WTC11 (cell line): ENCODE measurements at regions not wholly inside any gene's neighbourhood (a gene's known extent, or its start where the extent isn't known, plus 50 kb on each side); places are given as distances from the start of the nearest gene placed in this dataset.

Source experiments
- ATAC-seq: fragments of 200-7000 bp; cut with Tn5 transposase; 2 replicates; pipeline ENCODE4 v1.10.0; 2021; ENCODE audit warnings: mild to moderate bottlenecking, moderate library complexity
- CTCF ChIA-PET: fragments of 300-600 bp; sonication (Branson Sonifier 250); formaldehyde crosslinking; loops from one replicate; lab custom pipeline; 2021; ENCODE audit warnings: antibody characterized with exemption; lab: Charles Lee
- POLR2A ChIA-PET: fragments of 350-600 bp; sonication (Branson Sonifier 250); formaldehyde crosslinking; loops from one replicate; lab custom pipeline; 2021; ENCODE audit warnings: antibody characterized with exemption; lab: Charles Lee
- DNase-seq: peaks from one replicate; pipeline ENCODE4 v3.0.0; 2021; ENCODE audit warnings: low spot score
- H3K27ac Mint-ChIP-seq: 2 replicates; pipeline ENCODE4 v1.8.0; 2021; ENCODE audit warnings: mixed read lengths
- H3K27me3 Mint-ChIP-seq: 2 replicates; pipeline ENCODE4 v1.8.0; 2021; ENCODE audit warnings: low read depth, mild to moderate bottlenecking, moderate library complexity, mixed read lengths
- H3K36me3 Mint-ChIP-seq: 2 replicates; pipeline ENCODE4 v1.8.0; 2021; ENCODE audit warnings: mixed read lengths
- H3K4me1 Mint-ChIP-seq: 2 replicates; pipeline ENCODE4 v1.8.0; 2022; ENCODE audit warnings: mixed read lengths
- H3K4me3 Mint-ChIP-seq: 2 replicates; pipeline ENCODE4 v1.8.0; 2021; ENCODE audit warnings: mild to moderate bottlenecking, moderate library complexity, mixed read lengths
- H3K9me3 Mint-ChIP-seq: 2 replicates; pipeline ENCODE4 v1.8.0; 2021; ENCODE audit warnings: mixed read lengths
- KAT7 ChIP-seq: sonication (generic); formaldehyde crosslinking; IDR thresholded peaks from 2 replicates; pipeline ENCODE4 v1.8.1; 2023; ENCODE audit warnings: missing genetic modification reagents, mild to moderate bottlenecking, borderline replicate concordance
- MYBL2 ChIP-seq: sonication (generic); formaldehyde crosslinking; IDR thresholded peaks from 2 replicates; pipeline ENCODE4 v1.8.1; 2023; ENCODE audit warnings: mild to moderate bottlenecking, moderate library complexity, missing genetic modification reagents
- NR3C1 ChIP-seq: sonication (generic); formaldehyde crosslinking; conservative IDR thresholded peaks from 2 replicates; pipeline ENCODE4 v1.8.1; 2023; ENCODE audit warnings: low read depth, mild to moderate bottlenecking, missing genetic modification reagents
- TEAD4 ChIP-seq: sonication (generic); formaldehyde crosslinking; IDR thresholded peaks from 2 replicates; pipeline ENCODE4 v1.8.0; 2022; ENCODE audit warnings: mild to moderate bottlenecking, missing genetic modification reagents
- TP53 ChIP-seq: sonication (generic); formaldehyde crosslinking; IDR thresholded peaks from 2 replicates; pipeline ENCODE4 v1.8.1; 2023; ENCODE audit warnings: mild to moderate bottlenecking, missing genetic modification reagents
- ZNF416 ChIP-seq: fragments of 250-450 bp; sonication (Bioruptor Pico); IDR thresholded peaks from 2 replicates; pipeline ENCODE4 v1.9.0; 2021; ENCODE audit warnings: mild to moderate bottlenecking, inconsistent platforms
- TF ChIP-seq, protein P1 (sequence below): sonication (generic); formaldehyde crosslinking; IDR thresholded peaks from 2 replicates; pipeline ENCODE4 v1.8.1; 2023; ENCODE audit warnings: mild to moderate bottlenecking, missing genetic modification reagents, moderate library complexity
- TF ChIP-seq, protein P2 (sequence below): fragments of 250-450 bp; sonication (Bioruptor Pico); IDR thresholded peaks from 2 replicates; pipeline ENCODE4 v1.9.0; 2021; ENCODE audit warnings: moderate library complexity, mild to moderate bottlenecking, inconsistent platforms, borderline replicate concordance
- TF ChIP-seq, protein P3 (sequence below): sonication (generic); formaldehyde crosslinking; IDR thresholded peaks from 2 replicates; pipeline ENCODE4 v1.8.0; 2022; ENCODE audit warnings: mild to moderate bottlenecking, missing genetic modification reagents
- TF ChIP-seq, protein P4 (sequence below): sonication (generic); formaldehyde crosslinking; IDR thresholded peaks from 2 replicates; pipeline ENCODE4 v1.8.1; 2022; ENCODE audit warnings: low read depth, mild to moderate bottlenecking, moderate library complexity, missing genetic modification reagents, borderline replicate concordance
- TF ChIP-seq, protein P5 (sequence below): fragments of 200-600 bp; IDR thresholded peaks from 2 replicates; pipeline ENCODE4 v1.8.0; 2022; ENCODE audit warnings: antibody characterized with exemption

DNA sequence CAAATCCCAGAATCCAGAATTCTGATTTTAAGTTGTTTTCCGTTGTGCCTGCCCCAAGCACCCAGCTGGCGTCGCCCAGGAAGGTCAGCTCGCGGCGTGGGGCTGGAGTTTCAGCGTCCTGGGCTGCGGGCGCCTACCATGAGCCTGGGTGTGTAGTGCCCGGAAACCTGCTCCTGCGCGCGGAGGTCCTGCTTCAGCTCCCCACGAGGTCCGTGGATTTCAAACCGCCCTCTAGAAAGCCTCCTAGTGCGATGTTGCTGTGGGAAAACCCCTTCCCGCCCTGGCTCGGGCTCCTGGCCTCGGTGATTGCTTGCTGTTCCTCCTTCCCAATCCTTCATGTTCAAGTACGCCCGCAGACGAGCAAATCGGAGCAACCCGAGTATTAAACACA is 51.3 kb upstream of the NRN1 start:
- DNase-seq: no peak
- Mint-ChIP-seq H3K9me3 (peaks cover 7% of the 10 kb centered on the region), H3K36me3 (no peaks in the 10 kb centered on the region), H3K4me3 (no peak overlapping the region), H3K27me3 (no peaks in the 10 kb centered on the region; the same call in 1 of the 2 replicates), H3K4me1 (no peaks in the 10 kb centered on the region), H3K27ac (no peak overlapping the region)
- TF ChIP-seq, protein P1, sequence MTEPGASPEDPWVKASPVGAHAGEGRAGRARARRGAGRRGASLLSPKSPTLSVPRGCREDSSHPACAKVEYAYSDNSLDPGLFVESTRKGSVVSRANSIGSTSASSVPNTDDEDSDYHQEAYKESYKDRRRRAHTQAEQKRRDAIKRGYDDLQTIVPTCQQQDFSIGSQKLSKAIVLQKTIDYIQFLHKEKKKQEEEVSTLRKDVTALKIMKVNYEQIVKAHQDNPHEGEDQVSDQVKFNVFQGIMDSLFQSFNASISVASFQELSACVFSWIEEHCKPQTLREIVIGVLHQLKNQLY: no peak
- TF ChIP-seq TP53 (CRISPR knock-in tag) (no peak), MYBL2 (CRISPR knock-in tag) (no peak), ZNF416 (CRISPR knock-in tag) (no peak), NR3C1 (CRISPR knock-in tag) (no peak), KAT7 (CRISPR knock-in tag) (no peak)
- TF ChIP-seq, protein P2, sequence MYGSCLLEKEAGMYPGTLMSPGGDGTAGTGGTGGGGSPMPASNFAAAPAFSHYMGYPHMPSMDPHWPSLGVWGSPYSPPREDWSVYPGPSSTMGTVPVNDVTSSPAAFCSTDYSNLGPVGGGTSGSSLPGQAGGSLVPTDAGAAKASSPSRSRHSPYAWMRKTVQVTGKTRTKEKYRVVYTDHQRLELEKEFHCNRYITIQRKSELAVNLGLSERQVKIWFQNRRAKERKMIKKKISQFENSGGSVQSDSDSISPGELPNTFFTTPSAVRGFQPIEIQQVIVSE (CRISPR knock-in tag): no peak
- TF ChIP-seq, protein P3, sequence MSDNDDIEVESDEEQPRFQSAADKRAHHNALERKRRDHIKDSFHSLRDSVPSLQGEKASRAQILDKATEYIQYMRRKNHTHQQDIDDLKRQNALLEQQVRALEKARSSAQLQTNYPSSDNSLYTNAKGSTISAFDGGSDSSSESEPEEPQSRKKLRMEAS (CRISPR knock-in tag): no peak
- TF ChIP-seq, protein P4, sequence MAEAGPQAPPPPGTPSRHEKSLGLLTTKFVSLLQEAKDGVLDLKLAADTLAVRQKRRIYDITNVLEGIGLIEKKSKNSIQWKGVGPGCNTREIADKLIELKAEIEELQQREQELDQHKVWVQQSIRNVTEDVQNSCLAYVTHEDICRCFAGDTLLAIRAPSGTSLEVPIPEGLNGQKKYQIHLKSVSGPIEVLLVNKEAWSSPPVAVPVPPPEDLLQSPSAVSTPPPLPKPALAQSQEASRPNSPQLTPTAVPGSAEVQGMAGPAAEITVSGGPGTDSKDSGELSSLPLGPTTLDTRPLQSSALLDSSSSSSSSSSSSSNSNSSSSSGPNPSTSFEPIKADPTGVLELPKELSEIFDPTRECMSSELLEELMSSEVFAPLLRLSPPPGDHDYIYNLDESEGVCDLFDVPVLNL (CRISPR knock-in tag): no peak
- CTCF ChIA-PET: interaction anchor here (0.7 to 4.2 kb wide), 10 partner anchors 14 to 489 kb away, joined by 3 to 23 read pairs (median 5); no protein-coding TSS in a partner anchor
- POLR2A ChIA-PET: no interaction called here
- no peak for ATAC-seq

DNA sequence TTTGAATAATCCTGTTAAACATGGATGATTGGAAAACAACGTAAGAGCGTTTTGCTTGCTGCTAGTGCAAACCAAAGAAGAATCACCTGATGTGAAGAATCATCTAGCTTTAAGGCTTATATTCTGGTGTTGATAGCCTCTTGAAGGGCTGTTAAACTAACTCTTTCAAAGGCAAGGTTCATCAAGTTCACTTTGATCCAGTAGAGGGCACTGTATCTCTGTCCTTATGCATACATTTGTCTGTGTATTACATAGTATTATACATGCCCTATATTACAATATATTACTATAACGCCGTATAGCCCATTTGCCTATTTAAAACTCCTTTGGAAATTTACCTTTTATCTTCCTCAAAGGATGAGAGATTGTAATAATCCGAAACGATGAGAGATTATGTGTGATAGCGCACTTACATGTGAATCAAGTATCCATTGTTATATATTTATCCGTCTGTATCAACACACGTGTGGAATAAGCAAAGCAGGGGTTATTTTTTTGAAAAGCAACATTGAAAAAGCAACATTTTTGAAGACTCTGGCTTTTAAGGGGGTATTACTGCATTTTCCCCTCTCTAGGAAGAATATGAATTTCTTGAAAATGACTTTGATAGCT is 50.8 kb upstream of the NRN1 start:
- CTCF ChIA-PET: interaction anchor here (0.6 to 4.2 kb wide), 12 partner anchors 14 to 489 kb away, joined by 3 to 23 read pairs (median 4); no protein-coding TSS in a partner anchor
- POLR2A ChIA-PET: no interaction called here
- Mint-ChIP-seq H3K27ac (no peak overlapping the region), H3K27me3 (no peaks in the 10 kb centered on the region; the same call in 1 of the 2 replicates), H3K36me3 (no peaks in the 10 kb centered on the region)
- no peak for TF ChIP-seq TEAD4
- TF ChIP-seq, protein P5, sequence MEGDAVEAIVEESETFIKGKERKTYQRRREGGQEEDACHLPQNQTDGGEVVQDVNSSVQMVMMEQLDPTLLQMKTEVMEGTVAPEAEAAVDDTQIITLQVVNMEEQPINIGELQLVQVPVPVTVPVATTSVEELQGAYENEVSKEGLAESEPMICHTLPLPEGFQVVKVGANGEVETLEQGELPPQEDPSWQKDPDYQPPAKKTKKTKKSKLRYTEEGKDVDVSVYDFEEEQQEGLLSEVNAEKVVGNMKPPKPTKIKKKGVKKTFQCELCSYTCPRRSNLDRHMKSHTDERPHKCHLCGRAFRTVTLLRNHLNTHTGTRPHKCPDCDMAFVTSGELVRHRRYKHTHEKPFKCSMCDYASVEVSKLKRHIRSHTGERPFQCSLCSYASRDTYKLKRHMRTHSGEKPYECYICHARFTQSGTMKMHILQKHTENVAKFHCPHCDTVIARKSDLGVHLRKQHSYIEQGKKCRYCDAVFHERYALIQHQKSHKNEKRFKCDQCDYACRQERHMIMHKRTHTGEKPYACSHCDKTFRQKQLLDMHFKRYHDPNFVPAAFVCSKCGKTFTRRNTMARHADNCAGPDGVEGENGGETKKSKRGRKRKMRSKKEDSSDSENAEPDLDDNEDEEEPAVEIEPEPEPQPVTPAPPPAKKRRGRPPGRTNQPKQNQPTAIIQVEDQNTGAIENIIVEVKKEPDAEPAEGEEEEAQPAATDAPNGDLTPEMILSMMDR: peak; percentile 29; the same call in 1 of the 2 replicates
- TF ChIP-seq, all 79 proteins: peak for 1
- H3K4me3 Mint-ChIP-seq: no peak overlapping the region
- no peaks in the 10 kb centered on the region for H3K4me1 Mint-ChIP-seq
- ATAC-seq: peak; percentile 82
- peaks cover 7% of the 10 kb centered on the region for H3K9me3 Mint-ChIP-seq
- DNase-seq: no peak
